ENCODE measurements at regions not wholly inside any gene's neighbourhood (a gene's known extent, or its start where the extent isn't known, plus 50 kb on each side); places are given as distances from the start of the nearest gene placed in this dataset.

DNA sequence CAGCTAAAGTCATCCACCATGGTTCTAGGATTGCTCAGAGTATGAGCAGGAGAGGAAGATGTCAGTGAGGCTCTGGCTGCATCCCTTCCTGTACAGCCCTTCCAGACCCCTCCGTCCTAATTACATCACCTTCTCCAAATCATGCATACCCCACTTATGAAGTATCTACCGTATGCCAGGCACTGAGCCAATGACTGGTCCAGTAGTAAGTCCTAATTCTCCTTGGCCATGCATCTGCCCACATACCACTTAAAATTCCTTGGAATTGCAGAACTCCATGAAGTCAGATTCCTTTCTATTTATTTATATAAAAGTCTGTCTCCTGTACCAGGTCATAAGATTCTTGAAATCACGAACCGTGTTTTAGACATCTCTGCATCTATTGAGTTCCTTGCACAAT is 106.1 kb downstream of the SEC16B start:
- in situ Hi-C loops (cut with MboI; ENCODE audit: low pct_unique_long_range_greater_than_20kb, low sequenced_read_pairs, unreplicated experiment) = no loop called here
- TF ChIP-seq, protein P1, sequence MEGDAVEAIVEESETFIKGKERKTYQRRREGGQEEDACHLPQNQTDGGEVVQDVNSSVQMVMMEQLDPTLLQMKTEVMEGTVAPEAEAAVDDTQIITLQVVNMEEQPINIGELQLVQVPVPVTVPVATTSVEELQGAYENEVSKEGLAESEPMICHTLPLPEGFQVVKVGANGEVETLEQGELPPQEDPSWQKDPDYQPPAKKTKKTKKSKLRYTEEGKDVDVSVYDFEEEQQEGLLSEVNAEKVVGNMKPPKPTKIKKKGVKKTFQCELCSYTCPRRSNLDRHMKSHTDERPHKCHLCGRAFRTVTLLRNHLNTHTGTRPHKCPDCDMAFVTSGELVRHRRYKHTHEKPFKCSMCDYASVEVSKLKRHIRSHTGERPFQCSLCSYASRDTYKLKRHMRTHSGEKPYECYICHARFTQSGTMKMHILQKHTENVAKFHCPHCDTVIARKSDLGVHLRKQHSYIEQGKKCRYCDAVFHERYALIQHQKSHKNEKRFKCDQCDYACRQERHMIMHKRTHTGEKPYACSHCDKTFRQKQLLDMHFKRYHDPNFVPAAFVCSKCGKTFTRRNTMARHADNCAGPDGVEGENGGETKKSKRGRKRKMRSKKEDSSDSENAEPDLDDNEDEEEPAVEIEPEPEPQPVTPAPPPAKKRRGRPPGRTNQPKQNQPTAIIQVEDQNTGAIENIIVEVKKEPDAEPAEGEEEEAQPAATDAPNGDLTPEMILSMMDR (IDR thresholded peaks at IDR 0.05; ENCODE audit: extremely low read depth, insufficient read depth, missing control alignments) = no peak
- DNase-seq (ENCODE audit: low spot score) = no peak

- TF ChIP-seq, protein P1 (IDR thresholded peaks at IDR 0.05; ENCODE audit: extremely low read depth, insufficient read depth, missing control alignments) = no peak
- in situ Hi-C loops (cut with MboI; ENCODE audit: low pct_unique_long_range_greater_than_20kb, low sequenced_read_pairs, unreplicated experiment) = no loop called here
- DNase-seq (ENCODE audit: low spot score) = no peak
These were observed 106.9 kb downstream of the SEC16B start for GRCh38 chr1:177862916-177863315.

DNA sequence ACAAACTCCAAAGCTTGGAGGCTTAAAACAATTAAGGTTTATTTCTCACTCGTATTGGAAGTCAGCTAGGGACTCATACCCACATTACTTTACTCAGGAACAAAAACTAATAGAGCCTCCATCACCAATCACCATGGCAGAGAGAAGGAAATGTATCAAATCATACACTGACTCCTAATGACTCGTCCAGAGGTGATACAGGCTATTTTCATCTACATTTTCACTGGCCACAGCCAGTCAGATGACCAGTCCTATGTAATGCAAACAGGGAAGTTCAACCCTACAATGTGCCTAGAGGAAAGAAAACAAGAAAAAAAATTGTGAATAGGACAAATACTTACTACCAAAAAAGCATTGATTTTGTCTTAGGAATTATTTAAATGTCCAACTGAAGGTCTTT is 110.3 kb downstream of the SEC16B start:
- in situ Hi-C loops (cut with MboI; ENCODE audit: low pct_unique_long_range_greater_than_20kb, low sequenced_read_pairs, unreplicated experiment) = no loop called here
- TF ChIP-seq, protein P1 (IDR thresholded peaks at IDR 0.05; ENCODE audit: extremely low read depth, insufficient read depth, missing control alignments) = no peak
- DNase-seq (ENCODE audit: low spot score) = no peak

DNA sequence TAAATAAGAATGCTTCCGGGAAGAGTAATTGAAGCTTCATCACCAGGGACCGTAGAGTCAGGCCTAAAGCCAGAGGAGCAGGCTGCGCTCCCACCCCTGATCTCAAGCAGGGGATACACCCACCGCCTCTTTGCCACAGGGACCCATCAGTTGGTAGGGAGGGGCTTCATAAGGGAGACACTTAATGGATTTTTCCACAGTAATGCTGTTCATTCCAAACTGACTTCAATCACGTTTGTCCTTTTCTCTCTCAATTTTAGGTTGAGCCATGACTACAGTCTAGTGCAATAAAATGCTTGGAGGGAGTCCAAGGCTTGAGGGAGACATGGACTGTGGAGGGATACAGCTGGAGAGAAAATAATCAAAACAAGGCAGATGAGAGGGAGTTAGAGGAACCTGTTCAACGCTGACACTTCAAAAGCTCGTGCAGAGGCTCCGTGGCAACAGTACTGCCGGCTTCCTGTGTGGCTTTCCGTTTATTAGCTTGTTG is 111.5 kb downstream of the SEC16B start:
- TF ChIP-seq, protein P1 (IDR thresholded peaks at IDR 0.05; ENCODE audit: extremely low read depth, insufficient read depth, missing control alignments) = no peak
- DNase-seq (ENCODE audit: low spot score) = no peak
- in situ Hi-C loops (cut with MboI; ENCODE audit: low pct_unique_long_range_greater_than_20kb, low sequenced_read_pairs, unreplicated experiment) = no loop called here

GRCh38 chr1:177857285-177857684 is 112.6 kb downstream of the SEC16B start:
- no peak for DNase-seq (ENCODE audit: low spot score)
- in situ Hi-C loops (cut with MboI; ENCODE audit: low pct_unique_long_range_greater_than_20kb, low sequenced_read_pairs, unreplicated experiment) = no loop called here
- TF ChIP-seq, protein P1 (IDR thresholded peaks at IDR 0.05; ENCODE audit: extremely low read depth, insufficient read depth, missing control alignments) = no peak

- DNase-seq (ENCODE audit: low spot score) = no peak
- TF ChIP-seq, protein P1 (IDR thresholded peaks at IDR 0.05; ENCODE audit: extremely low read depth, insufficient read depth, missing control alignments) = no peak
- in situ Hi-C loops (cut with MboI; ENCODE audit: low pct_unique_long_range_greater_than_20kb, low sequenced_read_pairs, unreplicated experiment) = no loop called here
These were observed 114.9 kb downstream of the SEC16B start for GRCh38 chr1:177854951-177855350.

All from GM13977 (cell line).